ENCODE measurements at regions not wholly inside any gene's neighbourhood (a gene's known extent, or its start where the extent isn't known, plus 50 kb on each side); places are given as distances from the start of the nearest gene placed in this dataset.

- no peak for TF ChIP-seq POLR2A (IDR thresholded peaks at IDR 0.05)
- no peak for TF ChIP-seq CTCF (IDR thresholded peaks at IDR 0.05)
- no peak for TF ChIP-seq POLR2AphosphoS5 (IDR thresholded peaks at IDR 0.05)
These were observed 193.7 kb downstream of the TTC39B start for GRCh38 chr9:15113288-15113687.

Measured in sigmoid colon (tissue), 4 donors.